ENCODE measurements at regions not wholly inside any gene's neighbourhood (a gene's known extent, or its start where the extent isn't known, plus 50 kb on each side); places are given as distances from the start of the nearest gene placed in this dataset.
"Not testable (repeated sequence)": the region's sequence is repeated elsewhere in the genome, so short reads cannot be mapped to it uniquely, and the experiment has no call there.

- no peak overlapping the region for H3K4me3 ChIP-seq (ENCODE audit: low read depth, low read length)
- TF ChIP-seq CTCF (IDR thresholded peaks at IDR 0.05; ENCODE audit: borderline replicate concordance, insufficient read depth, low read depth, low read length) = no peak
These were observed 711.9 kb upstream of the FRG1 start for GRCh38 chr4:189228726-189229125.

GRCh38 chr4:189232274-189232673 is 708.4 kb upstream of the FRG1 start:
- H3K4me3 ChIP-seq (ENCODE audit: low read depth, low read length) = no peak overlapping the region
- no peak for TF ChIP-seq CTCF (IDR thresholded peaks at IDR 0.05; ENCODE audit: borderline replicate concordance, insufficient read depth, low read depth, low read length)

GRCh38 chr4:189233754-189234153 is 706.9 kb upstream of the FRG1 start:
- H3K4me3 ChIP-seq (ENCODE audit: low read depth, low read length) = not testable (repeated sequence)

GRCh38 chr4:189234948-189235347 is 705.7 kb upstream of the FRG1 start:
- not testable (repeated sequence) for H3K4me3 ChIP-seq (ENCODE audit: low read depth, low read length)

- no peak overlapping the region for H3K4me3 ChIP-seq (ENCODE audit: low read depth, low read length)
These were observed 705.1 kb upstream of the FRG1 start for GRCh38 chr4:189235599-189235998.

GRCh38 chr4:189236321-189236720 is 704.4 kb upstream of the FRG1 start:
- not testable (repeated sequence) for H3K4me3 ChIP-seq (ENCODE audit: low read depth, low read length)

More at GRCh38 chr4:189235599-189235998, 705.1 kb upstream of the FRG1 start:
- TF ChIP-seq CTCF (IDR thresholded peaks at IDR 0.05; ENCODE audit: borderline replicate concordance, insufficient read depth, low read depth, low read length) = no peak

GRCh38 chr4:189237340-189237739 is 703.3 kb upstream of the FRG1 start:
- H3K4me3 ChIP-seq (ENCODE audit: low read depth, low read length) = no peak overlapping the region
- no peak for TF ChIP-seq CTCF (IDR thresholded peaks at IDR 0.05; ENCODE audit: borderline replicate concordance, insufficient read depth, low read depth, low read length)

- no peak overlapping the region for H3K4me3 ChIP-seq (ENCODE audit: low read depth, low read length)
- TF ChIP-seq CTCF (IDR thresholded peaks at IDR 0.05; ENCODE audit: borderline replicate concordance, insufficient read depth, low read depth, low read length) = no peak
These were observed 685.0 kb upstream of the FRG1 start for GRCh38 chr4:189255636-189256035.

GRCh38 chr4:189261475-189261874 is 679.2 kb upstream of the FRG1 start:
- no peak overlapping the region for H3K4me3 ChIP-seq (ENCODE audit: low read depth, low read length)
- no peak for TF ChIP-seq CTCF (IDR thresholded peaks at IDR 0.05; ENCODE audit: borderline replicate concordance, insufficient read depth, low read depth, low read length)

Data from GM12875 (cell line).